Panc1 (cell line): ENCODE measurements at regions not wholly inside any gene's neighbourhood (a gene's known extent, or its start where the extent isn't known, plus 50 kb on each side); places are given as distances from the start of the nearest gene placed in this dataset.

ENCODE experiments used
- POLR2AphosphoS5 ChIP-seq: IDR thresholded peaks from 2 replicates; pipeline ENCODE4 v1.6.1; 2012; ENCODE audit warnings: mild to moderate bottlenecking, low read depth, low read length, moderate library complexity
- TCF7L2 ChIP-seq: IDR thresholded peaks from 2 replicates; pipeline ENCODE4 v1.6.1; 2011; ENCODE audit warnings: mild to moderate bottlenecking, low read depth, low read length, inconsistent platforms
- TF ChIP-seq, protein P1 (sequence below): fragments of 450-650 bp; IDR thresholded peaks from 2 replicates; pipeline ENCODE4 v1.5.1; 2017; ENCODE audit warnings: mild to moderate bottlenecking
- TF ChIP-seq, protein P2 (sequence below), 2 experiments: IDR thresholded peaks; 2 replicates each; pipeline ENCODE4 v1.6.1; 2011 to 2012; ENCODE audit warnings: low read depth in 2 of 2, control low read depth in 1 of 2, low read length in 1 of 2, mild to moderate bottlenecking in 1 of 2, moderate library complexity in 1 of 2; ENCODE audit not compliant: insufficient read depth in 1 of 2

DNA sequence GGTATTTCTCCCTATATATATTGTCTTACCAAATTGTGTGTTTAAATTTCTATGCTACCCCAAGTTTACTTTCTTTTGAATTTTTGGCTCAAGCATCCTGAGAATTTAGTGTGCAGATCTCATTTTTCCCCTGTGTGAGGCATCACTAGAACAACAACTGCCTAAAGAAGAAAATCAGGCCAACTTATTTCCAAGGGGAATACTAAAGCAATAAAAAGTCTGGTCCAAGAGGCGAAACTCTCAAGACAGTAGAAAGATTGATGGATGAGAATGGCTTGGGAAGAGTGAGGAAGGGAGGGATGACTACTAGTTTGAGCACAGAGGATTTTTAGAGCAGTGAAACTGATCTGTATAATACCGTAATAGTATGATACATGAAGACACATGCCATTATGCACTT lies 86.3 kb upstream of the CFAP20DC start:
- TF ChIP-seq, protein P1, sequence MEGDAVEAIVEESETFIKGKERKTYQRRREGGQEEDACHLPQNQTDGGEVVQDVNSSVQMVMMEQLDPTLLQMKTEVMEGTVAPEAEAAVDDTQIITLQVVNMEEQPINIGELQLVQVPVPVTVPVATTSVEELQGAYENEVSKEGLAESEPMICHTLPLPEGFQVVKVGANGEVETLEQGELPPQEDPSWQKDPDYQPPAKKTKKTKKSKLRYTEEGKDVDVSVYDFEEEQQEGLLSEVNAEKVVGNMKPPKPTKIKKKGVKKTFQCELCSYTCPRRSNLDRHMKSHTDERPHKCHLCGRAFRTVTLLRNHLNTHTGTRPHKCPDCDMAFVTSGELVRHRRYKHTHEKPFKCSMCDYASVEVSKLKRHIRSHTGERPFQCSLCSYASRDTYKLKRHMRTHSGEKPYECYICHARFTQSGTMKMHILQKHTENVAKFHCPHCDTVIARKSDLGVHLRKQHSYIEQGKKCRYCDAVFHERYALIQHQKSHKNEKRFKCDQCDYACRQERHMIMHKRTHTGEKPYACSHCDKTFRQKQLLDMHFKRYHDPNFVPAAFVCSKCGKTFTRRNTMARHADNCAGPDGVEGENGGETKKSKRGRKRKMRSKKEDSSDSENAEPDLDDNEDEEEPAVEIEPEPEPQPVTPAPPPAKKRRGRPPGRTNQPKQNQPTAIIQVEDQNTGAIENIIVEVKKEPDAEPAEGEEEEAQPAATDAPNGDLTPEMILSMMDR = no peak
- TF ChIP-seq, protein P2, sequence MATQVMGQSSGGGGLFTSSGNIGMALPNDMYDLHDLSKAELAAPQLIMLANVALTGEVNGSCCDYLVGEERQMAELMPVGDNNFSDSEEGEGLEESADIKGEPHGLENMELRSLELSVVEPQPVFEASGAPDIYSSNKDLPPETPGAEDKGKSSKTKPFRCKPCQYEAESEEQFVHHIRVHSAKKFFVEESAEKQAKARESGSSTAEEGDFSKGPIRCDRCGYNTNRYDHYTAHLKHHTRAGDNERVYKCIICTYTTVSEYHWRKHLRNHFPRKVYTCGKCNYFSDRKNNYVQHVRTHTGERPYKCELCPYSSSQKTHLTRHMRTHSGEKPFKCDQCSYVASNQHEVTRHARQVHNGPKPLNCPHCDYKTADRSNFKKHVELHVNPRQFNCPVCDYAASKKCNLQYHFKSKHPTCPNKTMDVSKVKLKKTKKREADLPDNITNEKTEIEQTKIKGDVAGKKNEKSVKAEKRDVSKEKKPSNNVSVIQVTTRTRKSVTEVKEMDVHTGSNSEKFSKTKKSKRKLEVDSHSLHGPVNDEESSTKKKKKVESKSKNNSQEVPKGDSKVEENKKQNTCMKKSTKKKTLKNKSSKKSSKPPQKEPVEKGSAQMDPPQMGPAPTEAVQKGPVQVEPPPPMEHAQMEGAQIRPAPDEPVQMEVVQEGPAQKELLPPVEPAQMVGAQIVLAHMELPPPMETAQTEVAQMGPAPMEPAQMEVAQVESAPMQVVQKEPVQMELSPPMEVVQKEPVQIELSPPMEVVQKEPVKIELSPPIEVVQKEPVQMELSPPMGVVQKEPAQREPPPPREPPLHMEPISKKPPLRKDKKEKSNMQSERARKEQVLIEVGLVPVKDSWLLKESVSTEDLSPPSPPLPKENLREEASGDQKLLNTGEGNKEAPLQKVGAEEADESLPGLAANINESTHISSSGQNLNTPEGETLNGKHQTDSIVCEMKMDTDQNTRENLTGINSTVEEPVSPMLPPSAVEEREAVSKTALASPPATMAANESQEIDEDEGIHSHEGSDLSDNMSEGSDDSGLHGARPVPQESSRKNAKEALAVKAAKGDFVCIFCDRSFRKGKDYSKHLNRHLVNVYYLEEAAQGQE (IDR thresholded peaks at IDR 0.05; ENCODE audit: insufficient read depth in 1 of 2, low read depth in 2 of 2, low read length in 1 of 2) = no peak
- TF ChIP-seq POLR2AphosphoS5 (no peak), TCF7L2 (no peak)
